ENCODE measurements at regions not wholly inside any gene's neighbourhood (a gene's known extent, or its start where the extent isn't known, plus 50 kb on each side); places are given as distances from the start of the nearest gene placed in this dataset.

DNA sequence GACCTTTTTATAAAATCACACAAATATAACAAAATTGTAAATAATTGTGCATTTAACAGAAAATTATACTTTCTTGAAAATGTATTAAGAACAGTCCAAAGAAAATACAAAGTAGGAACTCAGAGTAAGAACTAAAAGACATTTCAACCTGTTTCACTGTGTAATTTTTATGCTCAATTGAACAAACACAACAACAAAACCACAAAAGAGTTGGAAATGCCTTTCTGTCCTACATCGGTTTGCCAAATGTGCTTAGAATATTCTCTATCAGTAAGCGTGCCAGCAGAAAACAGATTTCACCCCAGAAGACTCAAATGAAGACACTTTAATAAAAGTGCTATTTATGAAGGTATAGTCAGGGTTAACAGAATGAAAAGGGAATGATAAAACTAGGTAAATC lies 592.1 kb downstream of the PRELID2 start:
- no peak overlapping the region for H3K27ac ChIP-seq
- H3K27me3 ChIP-seq = no peaks in the 10 kb centered on the region
- no peaks in the 10 kb centered on the region for H3K36me3 ChIP-seq
- intact Hi-C loops (cut with DNase I) = no loop called here
- H3K4me1 ChIP-seq = peaks cover 0 to 21% (median 0%) of the 10 kb centered on the region in 3 donors
- 46 to 73% methylated on average over 2 of the region's 2 CpGs for whole genome bisulfite sequencing, 2 donors
- H3K4me3 ChIP-seq = no peak overlapping the region
- H3K9me3 ChIP-seq = no peaks in the 10 kb centered on the region
- DNase-seq = no peak
- TF ChIP-seq, protein P1, sequence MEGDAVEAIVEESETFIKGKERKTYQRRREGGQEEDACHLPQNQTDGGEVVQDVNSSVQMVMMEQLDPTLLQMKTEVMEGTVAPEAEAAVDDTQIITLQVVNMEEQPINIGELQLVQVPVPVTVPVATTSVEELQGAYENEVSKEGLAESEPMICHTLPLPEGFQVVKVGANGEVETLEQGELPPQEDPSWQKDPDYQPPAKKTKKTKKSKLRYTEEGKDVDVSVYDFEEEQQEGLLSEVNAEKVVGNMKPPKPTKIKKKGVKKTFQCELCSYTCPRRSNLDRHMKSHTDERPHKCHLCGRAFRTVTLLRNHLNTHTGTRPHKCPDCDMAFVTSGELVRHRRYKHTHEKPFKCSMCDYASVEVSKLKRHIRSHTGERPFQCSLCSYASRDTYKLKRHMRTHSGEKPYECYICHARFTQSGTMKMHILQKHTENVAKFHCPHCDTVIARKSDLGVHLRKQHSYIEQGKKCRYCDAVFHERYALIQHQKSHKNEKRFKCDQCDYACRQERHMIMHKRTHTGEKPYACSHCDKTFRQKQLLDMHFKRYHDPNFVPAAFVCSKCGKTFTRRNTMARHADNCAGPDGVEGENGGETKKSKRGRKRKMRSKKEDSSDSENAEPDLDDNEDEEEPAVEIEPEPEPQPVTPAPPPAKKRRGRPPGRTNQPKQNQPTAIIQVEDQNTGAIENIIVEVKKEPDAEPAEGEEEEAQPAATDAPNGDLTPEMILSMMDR (IDR thresholded peaks at IDR 0.05) = no peak
- no peak for TF ChIP-seq POLR2A (IDR thresholded peaks at IDR 0.05)

DNA sequence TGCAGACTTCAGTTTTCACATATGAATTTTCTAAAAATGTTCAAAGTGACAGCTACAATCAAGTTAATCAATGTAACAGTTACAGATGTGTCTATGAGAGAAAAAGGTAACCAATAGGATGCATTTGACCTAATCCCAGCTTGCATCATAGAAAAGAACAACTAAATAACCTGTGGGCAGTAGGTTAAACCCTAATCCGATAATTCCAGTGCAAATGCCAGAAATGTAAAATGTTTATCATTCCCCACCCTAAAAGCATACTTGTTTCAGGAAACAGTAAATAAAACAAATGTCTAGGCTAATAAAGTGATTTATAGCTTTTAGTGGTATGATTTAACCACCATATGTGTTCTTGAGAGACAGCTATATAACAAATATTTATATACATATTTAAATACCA lies 592.6 kb downstream of the PRELID2 start:
- Histone ChIP-seq H3K9me3 (no peaks in the 10 kb centered on the region), H3K36me3 (no peaks in the 10 kb centered on the region), H3K27ac (no peak overlapping the region), H3K27me3 (no peaks in the 10 kb centered on the region), H3K4me1 (peaks cover 0 to 20% (median 0%) of the 10 kb centered on the region in 3 donors), H3K4me3 (no peak overlapping the region)
- WGBS, 2 donors = 67 to 68% methylated on average over 1 of the region's 1 CpG
- TF ChIP-seq POLR2A (IDR thresholded peaks at IDR 0.05) = no peak
- TF ChIP-seq, protein P1 (IDR thresholded peaks at IDR 0.05) = no peak
- DNase-seq = no peak
- intact Hi-C loops (cut with DNase I) = no loop called here

DNA sequence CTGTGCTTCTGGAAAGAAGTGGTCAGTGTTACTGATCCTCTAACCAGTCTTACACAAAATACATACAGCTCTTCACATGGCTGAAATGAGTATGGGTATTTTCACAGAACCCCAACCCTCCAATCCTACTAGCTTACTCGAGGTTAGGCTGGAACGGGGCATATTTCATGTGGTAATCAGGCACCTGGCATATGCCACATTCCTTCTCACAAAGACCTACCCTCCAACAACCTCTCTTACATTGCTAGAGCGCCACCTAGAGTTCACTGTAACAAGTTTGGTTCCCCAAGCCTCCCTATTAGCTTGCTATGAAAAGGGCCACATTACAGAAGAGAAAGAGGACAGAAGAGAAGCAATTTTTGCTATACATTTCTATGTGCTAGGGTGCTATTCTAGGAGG lies 597.3 kb downstream of the PRELID2 start:
- TF ChIP-seq, protein P1 (IDR thresholded peaks at IDR 0.05) = peak in 4 of 6 experiments; percentile 8 to 50 (median 18)
- no peak for TF ChIP-seq POLR2A (IDR thresholded peaks at IDR 0.05)
- 11 to 28% methylated on average over 3 of the region's 3 CpGs for WGBS, 2 donors
- Histone ChIP-seq H3K27me3 (no peaks in the 10 kb centered on the region), H3K4me3 (no peak overlapping the region), H3K27ac (no peak overlapping the region), H3K36me3 (no peaks in the 10 kb centered on the region), H3K9me3 (no peaks in the 10 kb centered on the region), H3K4me1 (no peaks in the 10 kb centered on the region)
- no peak for DNase-seq
- intact Hi-C loops (cut with DNase I) = no loop called here

DNA sequence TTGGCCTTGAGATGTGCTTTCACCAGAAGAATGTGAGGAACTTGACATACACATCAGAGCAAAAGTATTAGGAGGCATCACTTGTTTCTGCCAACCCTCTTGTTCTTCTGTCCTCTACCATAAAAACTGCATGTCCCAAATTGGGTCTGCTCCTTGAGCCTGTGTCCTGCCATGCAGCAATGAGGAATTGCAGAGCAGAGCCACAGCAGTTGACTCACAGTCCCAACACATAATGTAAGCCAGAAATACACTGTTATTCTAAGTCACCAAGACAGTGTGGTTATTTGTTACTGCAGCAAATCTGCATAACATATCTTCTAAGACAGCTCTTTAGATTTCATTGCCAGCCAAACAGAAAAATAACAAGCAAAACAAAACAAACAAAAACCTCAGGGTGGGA lies 598.2 kb downstream of the PRELID2 start:
- no peak overlapping the region for H3K27ac ChIP-seq
- intact Hi-C loops (cut with DNase I) = no loop called here
- H3K9me3 ChIP-seq = no peaks in the 10 kb centered on the region

DNA sequence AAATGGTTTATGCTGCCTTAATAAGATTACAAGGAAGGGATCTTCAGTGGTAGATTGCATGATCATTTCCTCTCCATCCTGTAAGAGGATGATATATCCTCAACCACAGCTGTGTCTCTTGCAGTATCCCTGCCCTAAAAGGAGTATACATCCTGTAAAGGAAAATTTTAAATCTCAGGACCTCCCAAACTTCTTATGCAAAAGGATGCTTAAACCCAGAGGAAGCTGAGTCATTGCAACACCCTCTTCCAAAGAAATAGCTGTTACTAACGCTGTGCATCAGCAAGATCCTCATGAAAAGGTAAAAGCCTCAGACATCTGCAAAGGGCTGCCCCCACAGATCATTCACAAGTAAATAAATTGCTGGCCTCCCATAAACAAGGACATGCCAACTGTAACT lies 599.0 kb downstream of the PRELID2 start:
- Histone ChIP-seq H3K4me3 (no peak overlapping the region), H3K36me3 (no peaks in the 10 kb centered on the region), H3K9me3 (no peaks in the 10 kb centered on the region), H3K4me1 (no peaks in the 10 kb centered on the region), H3K27ac (no peak overlapping the region), H3K27me3 (no peaks in the 10 kb centered on the region)
- intact Hi-C loops (cut with DNase I) = no loop called here
- WGBS, 2 donors = 27 to 92% methylated on average over 1 of the region's 1 CpG
- TF ChIP-seq, protein P1 (IDR thresholded peaks at IDR 0.05) = no peak
- no peak for TF ChIP-seq POLR2A (IDR thresholded peaks at IDR 0.05)
- no peak for DNase-seq

More for the DNA sequence above, 598.2 kb downstream of the PRELID2 start:
- no peak for TF ChIP-seq POLR2A (IDR thresholded peaks at IDR 0.05)
- TF ChIP-seq, protein P1 (IDR thresholded peaks at IDR 0.05) = no peak
- Histone ChIP-seq H3K4me1 (no peaks in the 10 kb centered on the region), H3K4me3 (no peak overlapping the region), H3K36me3 (no peaks in the 10 kb centered on the region), H3K27me3 (no peaks in the 10 kb centered on the region)
- DNase-seq = no peak

Data from esophagus squamous epithelium (tissue), 5 donors.